ENCODE measurements at regions not wholly inside any gene's neighbourhood (a gene's known extent, or its start where the extent isn't known, plus 50 kb on each side); places are given as distances from the start of the nearest gene placed in this dataset.

DNA sequence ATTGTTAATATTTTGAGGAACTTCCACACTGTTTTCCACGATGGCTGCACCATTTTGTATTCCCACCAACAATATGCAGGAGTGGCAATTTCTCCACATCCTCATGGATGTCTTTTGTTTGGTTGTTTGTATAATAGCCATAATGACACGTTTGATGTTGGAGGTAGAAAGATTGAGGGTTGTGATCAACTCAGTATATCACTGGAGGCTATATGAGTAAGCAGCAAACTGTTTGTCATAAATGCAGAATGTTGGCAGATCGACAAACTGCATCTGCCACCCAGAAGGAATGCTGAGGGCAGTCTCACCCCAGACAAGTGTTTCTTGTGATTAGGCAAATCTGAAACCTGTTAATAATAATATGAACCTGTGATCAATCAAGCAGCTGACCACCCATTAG lies 243.9 kb upstream of the WDFY3 start:
- TF ChIP-seq, protein P1, sequence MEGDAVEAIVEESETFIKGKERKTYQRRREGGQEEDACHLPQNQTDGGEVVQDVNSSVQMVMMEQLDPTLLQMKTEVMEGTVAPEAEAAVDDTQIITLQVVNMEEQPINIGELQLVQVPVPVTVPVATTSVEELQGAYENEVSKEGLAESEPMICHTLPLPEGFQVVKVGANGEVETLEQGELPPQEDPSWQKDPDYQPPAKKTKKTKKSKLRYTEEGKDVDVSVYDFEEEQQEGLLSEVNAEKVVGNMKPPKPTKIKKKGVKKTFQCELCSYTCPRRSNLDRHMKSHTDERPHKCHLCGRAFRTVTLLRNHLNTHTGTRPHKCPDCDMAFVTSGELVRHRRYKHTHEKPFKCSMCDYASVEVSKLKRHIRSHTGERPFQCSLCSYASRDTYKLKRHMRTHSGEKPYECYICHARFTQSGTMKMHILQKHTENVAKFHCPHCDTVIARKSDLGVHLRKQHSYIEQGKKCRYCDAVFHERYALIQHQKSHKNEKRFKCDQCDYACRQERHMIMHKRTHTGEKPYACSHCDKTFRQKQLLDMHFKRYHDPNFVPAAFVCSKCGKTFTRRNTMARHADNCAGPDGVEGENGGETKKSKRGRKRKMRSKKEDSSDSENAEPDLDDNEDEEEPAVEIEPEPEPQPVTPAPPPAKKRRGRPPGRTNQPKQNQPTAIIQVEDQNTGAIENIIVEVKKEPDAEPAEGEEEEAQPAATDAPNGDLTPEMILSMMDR (IDR thresholded peaks at IDR 0.05; ENCODE audit: insufficient read depth, low read length, poor library complexity, severe bottlenecking) = no peak
- no peak for TF ChIP-seq EZH2phosphoT487 (conservative IDR thresholded peaks at IDR 0.05; ENCODE audit: low read length)

Data from SU-DHL-6 (cell line).